ENCODE measurements at regions not wholly inside any gene's neighbourhood (a gene's known extent, or its start where the extent isn't known, plus 50 kb on each side); places are given as distances from the start of the nearest gene placed in this dataset.

GRCh38 chr17:13728781-13729180, 127.1 kb upstream of the HS3ST3A1 start:
- TF ChIP-seq MAX (IDR thresholded peaks at IDR 0.05) (no peak), EP300 (IDR thresholded peaks at IDR 0.05; ENCODE audit: borderline replicate concordance) (no peak), REST (IDR thresholded peaks at IDR 0.05; ENCODE audit: low read depth) (no peak)
